ENCODE measurements at regions not wholly inside any gene's neighbourhood (a gene's known extent, or its start where the extent isn't known, plus 50 kb on each side); places are given as distances from the start of the nearest gene placed in this dataset.

- no peak for DNase-seq (ENCODE audit: low read depth, low spot score)
Observed at GRCh38 chr17:12438212-12438611, 227.5 kb upstream of the MYOCD start.

GRCh38 chr17:12438813-12439586, 226.7 kb upstream of the MYOCD start:
- no peak for DNase-seq (ENCODE audit: low read depth, low spot score)

- DNase-seq (ENCODE audit: low read depth, low spot score) = no peak
Observed at GRCh38 chr17:12445331-12445730, 220.4 kb upstream of the MYOCD start.

- no peak for DNase-seq (ENCODE audit: low read depth, low spot score)
Observed at GRCh38 chr17:12457493-12457892, 208.2 kb upstream of the MYOCD start.

GRCh38 chr17:12459736-12460135, 206.0 kb upstream of the MYOCD start:
- no peak for DNase-seq (ENCODE audit: low read depth, low spot score)

- DNase-seq (ENCODE audit: low read depth, low spot score) = no peak
Observed at GRCh38 chr17:12463102-12463501, 202.6 kb upstream of the MYOCD start.

GRCh38 chr17:12472252-12473173, 193.2 kb upstream of the MYOCD start:
- DNase-seq (ENCODE audit: low read depth, low spot score) = no peak

GRCh38 chr17:12478311-12478710, 187.4 kb upstream of the MYOCD start:
- no peak for DNase-seq (ENCODE audit: low read depth, low spot score)

GRCh38 chr17:12485361-12485906, 180.3 kb upstream of the MYOCD start:
- DNase-seq (ENCODE audit: low read depth, low spot score) = no peak

GRCh38 chr17:12489325-12489724, 176.4 kb upstream of the MYOCD start:
- DNase-seq (ENCODE audit: low read depth, low spot score) = no peak

- no peak for DNase-seq (ENCODE audit: low read depth, low spot score)
Observed at GRCh38 chr17:12492450-12492849, 173.2 kb upstream of the MYOCD start.

GRCh38 chr17:12505866-12506265, 159.8 kb upstream of the MYOCD start:
- no peak for DNase-seq (ENCODE audit: low read depth, low spot score)

GRCh38 chr17:12507026-12507595, 158.6 kb upstream of the MYOCD start:
- no peak for DNase-seq (ENCODE audit: low read depth, low spot score)

GRCh38 chr17:12509801-12510200, 155.9 kb upstream of the MYOCD start:
- DNase-seq (ENCODE audit: low read depth, low spot score) = no peak

- no peak for DNase-seq (ENCODE audit: low read depth, low spot score)
Observed at GRCh38 chr17:12510535-12510934, 155.2 kb upstream of the MYOCD start.

GRCh38 chr17:12512694-12513355, 152.9 kb upstream of the MYOCD start:
- no peak for DNase-seq (ENCODE audit: low read depth, low spot score)

- DNase-seq (ENCODE audit: low read depth, low spot score) = no peak
Observed at GRCh38 chr17:12514596-12514995, 151.1 kb upstream of the MYOCD start.

GRCh38 chr17:12519956-12520594, 145.6 kb upstream of the MYOCD start:
- DNase-seq (ENCODE audit: low read depth, low spot score) = no peak

GRCh38 chr17:12521416-12521815, 144.3 kb upstream of the MYOCD start:
- no peak for DNase-seq (ENCODE audit: low read depth, low spot score)

GRCh38 chr17:12522336-12522735, 143.4 kb upstream of the MYOCD start:
- DNase-seq (ENCODE audit: low read depth, low spot score) = no peak

- DNase-seq (ENCODE audit: low read depth, low spot score) = peak; percentile 67
Observed at GRCh38 chr17:12522743-12523183, 142.9 kb upstream of the MYOCD start.

All from smooth muscle cell of the brain vasculature (primary cell).